NCI-H187 (cell line): ENCODE measurements at regions not wholly inside any gene's neighbourhood (a gene's known extent, or its start where the extent isn't known, plus 50 kb on each side); places are given as distances from the start of the nearest gene placed in this dataset.

Experiments used
- DNase-seq, 2 experiments: peaks; one replicate each; lab custom pipeline; 2025; lab: John Stamatoyannopoulos, UW

- DNase-seq = no peak
Measured at GRCh38 chr4:30783751-30784150, 63.6 kb downstream of the PCDH7 start.

- DNase-seq = no peak
Measured at GRCh38 chr4:30789219-30789671, 69.1 kb downstream of the PCDH7 start.

- no peak for DNase-seq
Measured at GRCh38 chr4:30790123-30790522, 70.0 kb downstream of the PCDH7 start.

GRCh38 chr4:30790998-30791397, 70.8 kb downstream of the PCDH7 start:
- no peak for DNase-seq

GRCh38 chr4:30792601-30793000, 72.4 kb downstream of the PCDH7 start:
- DNase-seq = no peak

- DNase-seq = no peak
Measured at GRCh38 chr4:30801876-30802275, 81.7 kb downstream of the PCDH7 start.

GRCh38 chr4:30802622-30803323, 82.6 kb downstream of the PCDH7 start:
- DNase-seq = no peak

- no peak for DNase-seq
Measured at GRCh38 chr4:30808276-30808675, 88.1 kb downstream of the PCDH7 start.

- no peak for DNase-seq
Measured at GRCh38 chr4:30811296-30811695, 91.1 kb downstream of the PCDH7 start.

GRCh38 chr4:30815685-30816084, 95.5 kb downstream of the PCDH7 start:
- no peak for DNase-seq

- DNase-seq = no peak
Measured at GRCh38 chr4:30817447-30817846, 97.3 kb downstream of the PCDH7 start.

GRCh38 chr4:30818541-30818940, 98.4 kb downstream of the PCDH7 start:
- no peak for DNase-seq

GRCh38 chr4:30821275-30821674, 101.1 kb downstream of the PCDH7 start:
- no peak for DNase-seq

- DNase-seq = no peak
Measured at GRCh38 chr4:30821859-30822612, 101.9 kb downstream of the PCDH7 start.

GRCh38 chr4:30822911-30823551, 102.9 kb downstream of the PCDH7 start:
- DNase-seq = no peak

GRCh38 chr4:30825008-30825770, 105.0 kb downstream of the PCDH7 start:
- DNase-seq = no peak

- no peak for DNase-seq
Measured at GRCh38 chr4:30828264-30828926, 108.2 kb downstream of the PCDH7 start.

GRCh38 chr4:30832639-30833038, 112.5 kb downstream of the PCDH7 start:
- no peak for DNase-seq

- DNase-seq = no peak
Measured at GRCh38 chr4:30833206-30833605, 113.0 kb downstream of the PCDH7 start.

- DNase-seq = no peak
Measured at GRCh38 chr4:30835044-30835443, 114.9 kb downstream of the PCDH7 start.

- DNase-seq = no peak
Measured at GRCh38 chr4:30836231-30836630, 116.1 kb downstream of the PCDH7 start.

- no peak for DNase-seq
Measured at GRCh38 chr4:30837131-30837539, 117.0 kb downstream of the PCDH7 start.
